GM18511 (cell line): ENCODE measurements at regions not wholly inside any gene's neighbourhood (a gene's known extent, or its start where the extent isn't known, plus 50 kb on each side); places are given as distances from the start of the nearest gene placed in this dataset.
"Not testable (repeated sequence)": the region's sequence is repeated elsewhere in the genome, so short reads cannot be mapped to it uniquely, and the experiment has no call there.

Source experiments
- ATAC-seq: cut with Tn5 transposase; IDR thresholded peaks from one replicate; pipeline ENCODE4 v1.9.1; 2021; ENCODE audit warnings: mild to moderate bottlenecking, moderate library complexity; ENCODE audit not compliant: unreplicated experiment

DNA sequence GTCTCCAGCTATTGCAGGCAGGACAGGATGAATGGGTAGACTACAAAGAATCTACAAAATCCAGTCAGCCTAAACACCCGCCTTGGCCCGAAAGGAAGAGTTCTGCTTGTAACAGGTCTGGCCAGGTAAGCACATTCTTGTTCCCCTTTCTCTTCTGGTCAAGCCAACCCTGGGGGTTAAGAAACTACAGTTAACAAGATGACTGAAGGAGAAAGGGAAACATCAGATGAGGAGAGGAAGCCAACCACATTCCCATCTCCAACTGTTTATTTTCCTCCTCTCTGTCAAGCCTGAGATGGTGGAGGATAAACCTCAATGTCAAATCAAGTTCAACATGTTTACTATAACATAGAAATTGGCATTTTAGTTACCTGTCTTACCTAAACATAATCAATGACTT is 198.9 kb downstream of the IPMK start:
- no peak for ATAC-seq

DNA sequence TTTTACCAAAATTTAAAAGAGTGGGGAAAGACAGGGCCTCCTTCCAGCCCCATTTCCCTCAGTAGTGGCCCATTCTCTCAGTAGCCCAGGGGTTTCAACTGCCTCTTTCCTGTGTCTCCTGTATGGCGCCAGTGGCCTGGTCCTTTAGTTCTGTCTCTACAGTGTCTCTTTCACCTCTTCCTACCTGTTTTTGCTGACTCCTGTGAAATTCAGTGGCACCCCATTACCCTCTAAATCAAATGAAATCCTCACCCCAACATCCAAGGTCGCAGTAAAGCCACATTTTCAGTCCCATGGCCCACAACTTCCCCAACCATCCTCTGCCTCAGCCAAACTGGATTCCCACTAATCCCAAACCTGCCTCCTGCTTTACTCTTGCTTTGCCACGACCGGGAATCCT is 200.7 kb downstream of the IPMK start:
- no peak for ATAC-seq

DNA sequence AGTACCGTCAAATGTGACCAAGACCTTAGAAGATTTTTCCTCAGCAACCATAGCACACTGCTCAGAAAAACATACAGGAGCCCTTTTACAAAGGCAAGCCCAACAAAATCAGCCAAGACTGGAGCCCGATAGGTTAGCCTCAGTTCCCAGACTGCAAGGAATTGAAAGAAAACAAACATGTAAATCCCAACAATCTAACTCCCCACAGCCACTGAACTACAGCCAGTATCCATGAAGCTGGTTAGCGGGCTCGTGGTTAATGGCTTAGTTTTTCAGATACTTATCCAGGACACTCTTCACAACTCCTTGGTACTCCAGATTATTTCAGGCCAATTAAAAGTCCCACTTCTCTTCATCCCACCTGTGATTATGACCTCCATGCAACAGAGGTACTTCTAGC is 201.6 kb downstream of the IPMK start:
- no peak for ATAC-seq

DNA sequence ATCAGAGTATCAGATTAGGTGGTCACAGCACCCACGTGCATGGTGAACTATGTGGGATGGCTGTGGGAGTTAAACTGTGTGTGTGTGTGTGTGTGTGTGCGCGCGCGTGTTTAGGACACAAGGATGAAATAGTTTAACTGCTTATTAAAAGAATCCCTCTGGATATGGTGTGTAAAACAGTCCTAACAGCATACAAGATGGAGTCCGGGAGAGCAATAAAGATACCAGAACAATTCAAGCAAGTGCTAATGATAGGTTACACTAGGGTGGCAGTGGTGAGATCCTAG is 202.2 kb downstream of the IPMK start:
- ATAC-seq = no peak

DNA sequence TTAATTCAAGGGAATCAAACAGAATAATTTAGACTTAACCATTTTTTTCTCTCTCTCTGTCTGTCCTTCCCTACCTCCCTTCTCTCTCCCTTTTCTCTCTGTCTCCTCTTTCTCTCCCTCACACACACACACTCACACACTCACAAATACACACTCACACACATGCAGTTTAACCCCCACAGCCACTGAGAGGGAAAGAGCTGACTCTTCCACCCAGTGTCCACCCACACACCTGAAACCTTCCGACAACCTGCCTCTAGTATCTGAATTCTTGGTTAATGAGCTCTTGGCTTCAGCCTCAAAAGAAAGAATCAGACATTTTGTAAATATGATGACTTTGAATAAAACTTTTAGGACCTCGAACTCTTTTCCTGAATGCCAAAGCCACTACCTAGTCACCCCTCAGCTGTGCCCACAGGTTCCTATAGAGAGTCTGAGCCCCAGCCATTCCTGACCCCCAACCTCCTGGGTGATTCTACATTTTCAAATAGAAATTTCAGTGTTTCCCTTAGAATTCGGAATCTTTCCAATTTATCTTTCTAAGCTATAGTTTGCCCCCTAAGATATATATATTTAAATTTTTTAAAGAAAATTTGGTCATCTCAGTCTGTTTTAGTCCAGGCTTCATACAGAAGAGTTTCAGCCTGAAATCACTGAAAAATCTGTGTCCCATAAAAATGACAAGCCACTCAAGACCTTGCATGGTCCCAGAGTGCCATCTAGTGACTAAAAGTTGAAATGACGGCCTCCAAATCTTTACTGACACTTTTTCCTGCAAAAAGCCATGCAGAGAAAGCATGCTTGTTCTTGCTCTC is 202.8 kb downstream of the IPMK start:
- ATAC-seq = no peak

DNA sequence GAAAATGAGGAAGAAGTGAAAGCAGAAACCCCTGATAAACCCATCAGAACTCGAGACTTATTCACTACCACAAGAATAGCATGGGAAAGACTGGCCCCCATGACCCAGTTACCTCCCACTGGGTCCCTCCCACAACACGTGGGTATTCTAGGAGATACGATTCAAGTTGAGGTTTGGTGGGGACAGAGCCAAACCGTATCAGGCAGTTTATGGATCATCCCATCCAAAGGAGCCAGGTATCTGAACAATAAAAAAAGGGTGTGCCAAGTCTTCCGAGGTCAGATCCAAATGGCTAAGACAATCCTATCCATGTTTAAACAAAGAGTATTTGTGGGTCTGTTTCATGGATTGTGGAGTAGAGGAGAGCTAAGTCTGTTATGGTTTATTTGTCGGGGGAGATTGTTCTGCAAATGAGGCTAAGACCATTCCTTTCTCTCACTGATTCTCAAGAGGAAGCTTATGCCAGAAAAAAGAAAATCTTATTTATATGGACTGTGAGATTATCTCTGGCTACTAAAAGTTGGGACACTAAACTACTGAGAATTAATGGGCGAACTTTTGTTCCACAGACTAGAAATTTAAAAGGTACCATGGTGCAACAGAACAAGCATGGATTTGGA is 203.7 kb downstream of the IPMK start:
- no peak for ATAC-seq

DNA sequence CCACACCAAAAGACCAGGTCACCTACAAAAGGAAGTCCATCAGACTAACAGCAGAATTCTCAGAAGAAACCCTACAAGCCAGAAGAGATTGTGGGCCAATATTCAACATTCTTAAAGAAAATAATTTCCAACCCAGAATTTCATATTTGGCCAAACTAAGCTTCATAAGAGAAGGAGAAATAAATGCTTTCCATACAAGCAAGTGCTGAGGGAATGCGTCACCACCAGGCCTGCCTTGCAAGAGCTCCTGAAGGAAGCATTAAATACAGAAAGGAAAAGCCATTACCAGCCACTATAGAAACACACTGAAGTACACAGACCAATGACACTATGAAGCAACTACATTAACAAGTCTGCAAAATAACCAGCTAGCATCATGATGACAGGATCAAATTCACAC is 209.0 kb downstream of the IPMK start:
- not testable (repeated sequence) for ATAC-seq

DNA sequence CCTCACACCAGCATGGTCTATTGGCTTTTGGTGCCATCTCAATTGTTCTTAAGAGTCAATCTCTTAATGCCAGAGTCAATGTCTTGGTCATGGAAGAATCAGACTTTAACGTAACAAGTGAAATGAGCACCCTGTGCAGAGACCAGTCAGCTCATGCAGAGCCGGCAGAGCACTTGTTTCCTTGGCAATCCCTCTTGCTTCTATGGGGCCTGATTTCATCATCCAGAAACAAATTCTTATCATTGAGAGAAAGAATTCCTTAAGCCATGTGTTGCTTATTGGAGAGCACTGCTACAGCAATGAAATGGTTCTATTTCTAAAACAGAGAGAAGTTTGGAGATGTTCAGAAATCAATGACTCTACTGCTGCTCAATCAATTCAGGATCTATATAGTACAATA is 212.8 kb downstream of the IPMK start:
- ATAC-seq = no peak

DNA sequence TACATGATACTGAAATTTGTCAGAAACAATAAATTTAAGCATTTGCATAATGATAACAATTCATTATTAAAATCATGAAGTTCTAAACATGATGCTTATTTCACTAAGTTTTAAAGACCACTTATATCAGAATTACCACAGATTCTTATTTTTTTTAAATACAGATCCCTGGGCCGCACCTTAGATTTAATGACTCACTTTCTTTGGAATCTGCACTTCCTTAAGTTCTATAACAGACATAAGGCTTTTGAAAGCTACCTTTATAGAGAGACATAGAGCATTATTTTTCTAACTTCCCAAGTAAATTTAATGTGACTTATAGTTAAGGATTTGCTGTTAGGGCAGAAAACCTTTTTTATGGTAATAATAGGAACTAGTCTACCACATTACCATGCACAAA is 214.9 kb downstream of the IPMK start:
- no peak for ATAC-seq

DNA sequence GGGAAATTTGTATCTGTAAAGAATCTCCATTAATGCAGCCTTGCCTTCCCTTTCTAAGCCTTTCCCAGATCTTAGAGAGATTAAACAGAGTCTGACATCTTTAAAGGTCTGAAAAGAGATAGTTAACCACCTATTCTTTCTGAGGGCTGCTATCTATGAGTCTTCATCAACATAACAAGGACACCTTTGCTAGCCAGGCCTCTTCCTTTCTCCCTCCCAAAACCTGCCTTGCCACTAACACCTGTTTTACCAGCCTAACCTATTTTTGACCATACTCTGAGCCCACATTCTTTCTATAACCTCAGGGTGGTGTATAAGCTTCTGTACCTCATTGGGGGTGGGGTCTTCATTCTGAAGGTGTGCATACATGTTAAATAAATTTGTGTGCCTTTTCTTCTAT is 217.1 kb downstream of the IPMK start:
- no peak for ATAC-seq

DNA sequence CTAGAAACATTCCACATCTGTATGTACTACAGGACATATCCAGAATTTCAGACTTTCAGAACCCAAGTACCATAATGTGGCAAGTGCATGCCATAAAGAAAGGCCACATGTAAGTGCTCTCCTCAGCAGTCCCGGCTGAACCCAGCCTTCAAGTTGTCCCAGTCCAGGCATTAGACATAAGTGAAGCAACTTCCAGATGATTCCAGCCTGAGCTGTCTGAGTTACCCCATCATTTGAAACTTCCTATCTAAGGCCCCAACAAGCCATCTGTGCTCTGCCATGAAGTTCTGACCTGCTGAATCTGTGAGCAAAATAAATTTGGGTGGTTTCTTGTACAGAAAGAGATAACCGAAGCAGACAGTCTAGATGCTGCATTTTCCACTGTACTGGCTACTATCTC is 218.8 kb downstream of the IPMK start:
- ATAC-seq = no peak

DNA sequence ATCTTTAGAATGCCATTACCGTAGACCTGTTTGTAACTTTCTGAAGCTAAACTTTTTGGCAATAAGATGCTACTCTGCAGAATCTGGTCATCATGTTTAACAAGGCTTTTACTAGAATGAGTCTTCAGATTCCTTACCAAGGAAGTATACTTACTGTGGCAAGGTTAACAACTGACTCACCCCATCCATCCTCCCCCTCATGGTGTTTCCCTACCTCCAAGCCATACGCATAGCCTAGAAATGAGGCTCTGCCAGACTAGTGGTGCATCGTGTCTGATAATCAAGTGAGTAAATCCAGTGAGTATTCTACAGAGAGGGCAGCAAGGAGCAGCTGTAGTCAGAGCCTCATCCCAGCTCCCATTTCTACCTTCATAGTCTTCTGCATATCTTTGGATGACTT is 223.6 kb downstream of the IPMK start:
- no peak for ATAC-seq

DNA sequence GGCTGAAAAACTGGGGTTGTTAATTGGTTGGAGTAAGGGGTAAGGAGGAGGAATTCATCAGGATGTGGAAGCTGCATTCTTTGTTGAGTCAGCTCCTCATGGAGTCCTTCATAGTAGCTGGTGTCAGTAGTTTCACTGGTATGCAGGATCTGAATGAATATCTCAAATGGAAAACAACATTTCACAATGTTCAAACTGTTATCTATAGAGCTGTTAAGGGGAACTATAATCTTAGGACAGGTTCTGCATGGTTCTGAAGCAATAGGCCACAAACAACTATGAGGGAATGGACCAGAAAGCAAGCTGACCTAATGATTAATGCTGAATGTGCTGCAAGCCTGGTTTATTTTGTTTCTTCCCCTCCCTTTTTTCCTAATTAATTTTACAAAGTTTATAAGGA is 225.8 kb downstream of the IPMK start:
- no peak for ATAC-seq

DNA sequence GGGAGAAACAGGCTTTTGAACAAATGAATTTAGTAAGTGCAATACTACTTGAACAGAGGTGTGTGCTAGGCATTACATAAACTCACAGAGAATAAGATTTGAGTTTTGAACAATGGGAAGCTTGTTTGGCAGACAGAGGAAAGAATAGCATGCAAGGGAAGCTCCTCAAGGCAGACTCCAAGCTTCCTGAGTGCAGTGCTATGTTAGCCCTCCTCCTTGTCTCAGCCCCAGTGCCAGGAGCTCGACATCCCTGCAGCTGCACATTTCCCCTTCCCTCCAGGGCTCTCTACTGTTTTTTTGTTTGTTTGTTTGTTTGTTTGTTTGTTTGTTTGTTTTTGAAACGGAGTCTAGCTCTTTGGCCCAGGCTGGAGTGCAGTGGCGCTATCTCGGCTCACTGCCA is 237.5 kb downstream of the IPMK start:
- ATAC-seq = no peak

DNA sequence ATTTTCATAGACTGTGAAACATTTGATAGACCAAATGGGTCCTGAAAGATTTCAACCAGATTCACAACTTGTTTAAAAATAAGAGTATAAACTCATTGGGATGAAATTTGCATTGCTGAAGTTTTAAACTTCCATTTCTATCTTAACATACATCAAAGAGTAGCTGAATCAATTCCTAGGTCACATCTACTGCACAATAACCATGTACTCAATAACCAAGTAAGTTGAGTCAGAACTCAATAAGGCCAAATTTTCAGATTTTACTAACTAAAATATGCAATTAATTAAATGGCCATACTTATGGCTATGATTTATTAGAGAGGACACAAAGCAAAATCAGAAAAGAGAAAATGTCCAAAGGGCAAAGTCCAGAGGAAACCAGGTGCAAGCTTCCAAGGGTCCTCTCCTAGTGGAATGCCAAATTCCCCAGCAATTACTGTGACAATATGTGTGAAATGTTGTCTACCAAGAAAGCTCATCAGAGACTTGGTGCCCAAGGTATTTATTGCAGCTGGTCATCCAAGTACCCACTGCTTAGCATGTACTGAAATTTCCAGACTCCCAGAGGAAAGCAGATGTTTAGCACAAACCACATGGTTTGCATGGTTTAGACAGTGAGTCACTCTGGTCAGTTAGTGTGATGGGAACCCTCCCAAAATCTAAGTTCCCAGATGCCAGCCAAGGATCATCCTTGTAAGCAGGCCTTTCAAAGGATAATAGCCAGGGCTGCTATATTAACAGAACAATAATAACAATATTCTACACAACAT is 238.9 kb downstream of the IPMK start:
- ATAC-seq = no peak

DNA sequence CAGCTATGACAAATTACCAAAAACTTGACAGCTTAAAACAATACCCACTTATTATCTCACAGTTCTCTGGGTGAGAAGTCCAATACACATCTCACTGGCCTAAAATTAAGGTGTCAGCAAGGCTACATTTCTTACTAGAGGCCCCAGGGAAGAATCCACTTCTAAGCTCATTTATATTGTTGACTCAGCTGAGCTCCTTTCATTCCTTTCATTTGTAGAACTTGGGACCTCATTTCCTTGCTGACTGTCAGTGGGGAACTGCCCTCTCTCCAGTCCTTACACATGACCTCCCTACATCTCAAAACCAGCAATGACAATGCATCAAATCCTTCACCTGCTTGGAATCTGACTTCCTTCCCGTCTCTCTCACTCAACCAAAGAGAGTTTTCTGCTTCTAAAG is 240.3 kb downstream of the IPMK start:
- no peak for ATAC-seq

DNA sequence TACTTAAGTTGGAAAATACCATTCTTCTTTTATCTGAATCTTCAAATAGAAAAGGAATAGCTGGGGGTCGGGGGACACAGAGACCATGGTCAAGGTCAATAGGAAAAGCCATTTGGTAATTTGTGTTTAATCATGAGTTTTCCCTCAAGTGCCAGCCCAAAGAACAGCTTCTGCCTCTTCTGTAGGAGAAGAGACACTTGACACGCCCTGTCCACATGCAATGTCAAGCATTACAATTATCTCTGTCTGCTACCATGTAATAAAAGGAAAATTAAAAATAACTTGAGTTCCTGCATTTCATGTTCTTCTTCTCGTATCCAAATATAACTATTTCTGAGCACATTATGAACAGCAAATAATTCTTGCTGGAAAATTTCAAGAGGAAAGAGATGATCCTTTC is 241.7 kb downstream of the IPMK start:
- ATAC-seq = no peak

DNA sequence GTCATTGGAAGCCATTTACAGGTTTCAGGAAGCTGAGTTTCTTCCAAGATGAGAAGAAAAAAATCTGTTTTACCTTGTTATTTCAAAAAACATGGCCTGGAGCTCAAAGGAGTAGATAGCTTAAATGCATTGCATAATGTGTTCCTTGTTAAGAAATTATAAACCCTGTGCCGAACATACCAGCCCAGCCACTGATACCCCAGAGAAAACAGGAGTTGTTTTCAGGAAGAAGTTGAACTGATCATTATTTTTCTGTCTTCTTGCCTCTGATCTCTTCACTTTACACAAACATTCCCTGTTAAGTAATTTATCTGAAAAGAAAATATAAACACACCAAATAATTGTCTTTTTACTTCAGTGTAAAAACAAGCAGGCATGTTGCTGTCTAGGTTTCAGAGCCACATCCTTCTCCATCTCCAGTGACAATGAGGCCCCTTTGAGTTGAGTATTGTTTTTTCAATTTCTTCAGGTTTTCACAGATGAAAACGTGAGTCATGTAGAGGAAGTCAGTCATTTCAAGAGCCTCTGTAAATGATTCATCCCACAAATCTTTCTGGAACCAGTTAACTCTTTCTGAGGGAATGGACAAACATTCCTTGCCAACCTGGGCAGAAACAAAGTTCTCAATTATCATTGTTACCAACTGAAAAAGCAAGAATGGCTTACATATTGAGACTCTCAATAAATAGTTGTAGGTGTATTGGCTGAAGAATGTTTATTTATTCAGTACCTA is 244.2 kb downstream of the IPMK start:
- peak; percentile 64 for ATAC-seq

DNA sequence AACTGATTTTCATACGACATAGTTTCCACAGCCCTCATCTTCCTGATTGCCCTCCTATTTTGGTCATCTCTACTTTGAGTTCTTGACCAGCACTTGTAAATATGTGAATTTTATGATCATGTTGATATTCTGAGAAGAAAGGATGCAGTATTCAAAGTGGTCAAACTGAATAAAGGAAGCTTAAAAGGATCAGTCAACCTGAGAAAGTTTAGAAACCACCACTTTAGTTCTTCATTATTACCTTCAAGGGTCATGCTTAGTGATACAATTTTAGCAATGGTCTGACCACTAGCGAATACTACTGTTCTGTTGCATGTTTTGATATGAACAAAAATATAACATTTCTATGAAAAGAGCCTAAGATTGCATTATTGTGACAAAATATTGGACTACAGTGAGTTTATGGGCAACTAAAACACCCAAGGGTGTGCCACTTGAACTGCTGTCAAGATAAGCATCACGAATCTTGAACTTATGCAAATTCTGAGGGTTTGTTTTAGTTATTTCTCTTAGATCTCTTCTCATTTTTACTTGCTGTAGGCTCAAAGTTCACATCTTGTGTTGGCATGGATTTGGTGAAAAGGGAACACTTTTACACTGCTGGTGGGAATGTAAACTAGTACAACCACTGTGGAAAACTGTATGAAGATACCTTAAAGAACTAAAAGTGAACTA is 247.7 kb downstream of the IPMK start:
- peak; percentile 77 for ATAC-seq

DNA sequence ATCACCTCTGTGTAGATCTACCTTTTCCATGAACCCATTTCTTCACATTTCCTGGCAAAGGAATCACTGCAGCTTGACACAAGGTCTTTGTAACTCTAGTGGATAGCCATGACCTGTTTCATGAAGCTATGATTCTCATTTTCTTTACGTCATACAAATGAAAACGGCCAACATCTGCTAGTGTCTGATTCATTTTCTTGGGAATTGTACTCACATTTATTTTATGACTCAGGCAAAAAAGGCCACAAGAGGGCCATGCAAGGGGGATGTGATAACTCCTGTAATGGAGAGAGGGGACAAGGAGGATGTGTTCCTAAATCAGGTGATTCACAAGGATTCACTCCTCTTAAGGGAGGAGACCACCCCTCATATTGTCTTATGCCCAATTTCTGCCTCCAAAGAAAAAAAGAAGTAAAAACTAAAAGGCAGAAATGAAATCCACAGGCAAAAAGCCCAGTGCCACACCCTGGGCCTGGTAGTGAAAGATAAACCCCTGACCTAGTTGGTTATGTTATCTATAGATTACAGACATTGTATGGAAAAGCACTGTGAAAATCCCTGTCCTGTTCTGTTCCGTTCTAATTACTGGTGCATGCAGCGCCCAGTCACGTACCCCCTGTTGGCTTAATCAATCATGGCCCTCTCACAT is 249.9 kb downstream of the IPMK start:
- no peak for ATAC-seq

DNA sequence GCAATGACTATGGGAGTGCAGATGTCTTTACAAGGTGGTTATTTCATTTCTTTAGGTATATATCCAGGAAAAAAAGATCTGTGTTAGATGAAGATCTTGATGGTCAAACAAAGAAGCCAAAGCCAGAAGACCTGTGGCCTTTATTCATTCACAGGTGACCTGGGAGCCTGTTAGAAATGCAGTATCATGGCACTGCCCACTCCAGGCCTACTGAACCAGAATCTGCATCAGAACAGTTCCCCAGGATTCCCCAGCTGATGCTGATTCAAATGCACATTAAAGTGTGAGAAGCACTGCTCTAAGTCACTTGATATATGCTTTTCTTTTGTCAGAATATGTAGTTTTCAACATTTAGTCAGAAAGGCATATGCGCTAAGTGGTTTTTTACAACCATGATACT is 251.1 kb downstream of the IPMK start:
- no peak for ATAC-seq
